NCI-H1105 (cell line): ENCODE measurements at regions not wholly inside any gene's neighbourhood (a gene's known extent, or its start where the extent isn't known, plus 50 kb on each side); places are given as distances from the start of the nearest gene placed in this dataset.
"Not testable (repeated sequence)": the region's sequence is repeated elsewhere in the genome, so short reads cannot be mapped to it uniquely, and the experiment has no call there.

Experiments used
- DNase-seq: peaks from one replicate; lab custom pipeline; 2025; lab: John Stamatoyannopoulos, UW

- no peak for DNase-seq
These were observed 1287.3 kb upstream of the ADGRL4 start for GRCh38 chr1:80293818-80294217.

- not testable (repeated sequence) for DNase-seq
These were observed 1282.2 kb upstream of the ADGRL4 start for GRCh38 chr1:80288750-80289149.

DNA sequence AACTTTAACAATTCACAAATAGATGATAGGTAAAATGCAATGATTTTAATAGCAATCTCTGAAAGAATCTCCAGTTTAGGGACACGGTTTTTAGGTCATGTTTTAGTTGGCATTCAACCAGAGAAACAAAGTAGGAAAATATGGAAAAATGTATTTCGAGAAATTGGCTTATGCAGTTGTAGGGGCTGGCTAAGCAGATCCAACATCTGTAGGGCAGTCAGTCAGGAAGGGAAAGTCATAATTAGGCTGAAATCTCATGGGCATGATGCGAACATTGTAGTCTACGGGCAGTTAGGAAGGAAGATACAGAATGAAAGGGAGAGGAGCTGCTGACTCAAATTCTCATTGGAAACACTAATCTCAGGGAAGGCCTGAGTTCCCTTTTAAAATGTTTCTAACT, 1276.0 kb upstream of the ADGRL4 start:
- no peak for DNase-seq

- DNase-seq, result no peak
These were observed 1272.4 kb upstream of the ADGRL4 start for GRCh38 chr1:80278936-80279335.

- no peak for DNase-seq
These were observed 1267.7 kb upstream of the ADGRL4 start for GRCh38 chr1:80274256-80274655.

- DNase-seq, result no peak
These were observed 1266.0 kb upstream of the ADGRL4 start for GRCh38 chr1:80272495-80272894.

DNA sequence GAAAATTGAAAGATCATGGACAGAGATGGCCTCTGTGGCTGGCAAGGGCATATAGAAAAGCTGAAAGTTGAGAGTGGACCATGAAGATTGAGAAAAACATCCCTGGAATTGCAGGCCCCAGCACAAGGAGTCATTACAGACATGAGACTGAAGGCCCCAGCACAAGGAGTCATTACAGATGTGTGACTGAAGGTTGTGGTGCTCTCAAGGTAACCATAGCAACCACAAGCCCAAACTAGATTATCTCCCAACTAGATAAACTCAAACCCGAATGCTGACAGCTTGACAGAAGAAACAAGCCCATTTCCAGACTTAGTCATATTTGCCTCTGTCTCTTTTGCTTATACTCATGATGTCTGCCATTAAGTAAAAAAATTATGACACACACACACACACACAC, 1252.1 kb upstream of the ADGRL4 start:
- peak; percentile 21 for DNase-seq

- no peak for DNase-seq
These were observed 1245.1 kb upstream of the ADGRL4 start for GRCh38 chr1:80251591-80251990.

- DNase-seq, result no peak
These were observed 1244.6 kb upstream of the ADGRL4 start for GRCh38 chr1:80251171-80251570.

- DNase-seq, result no peak
These were observed 1244.1 kb upstream of the ADGRL4 start for GRCh38 chr1:80250573-80251168.

- DNase-seq, result no peak
These were observed 1243.2 kb upstream of the ADGRL4 start for GRCh38 chr1:80249699-80250098.

GRCh38 chr1:80248886-80249285, 1242.4 kb upstream of the ADGRL4 start:
- no peak for DNase-seq

DNA sequence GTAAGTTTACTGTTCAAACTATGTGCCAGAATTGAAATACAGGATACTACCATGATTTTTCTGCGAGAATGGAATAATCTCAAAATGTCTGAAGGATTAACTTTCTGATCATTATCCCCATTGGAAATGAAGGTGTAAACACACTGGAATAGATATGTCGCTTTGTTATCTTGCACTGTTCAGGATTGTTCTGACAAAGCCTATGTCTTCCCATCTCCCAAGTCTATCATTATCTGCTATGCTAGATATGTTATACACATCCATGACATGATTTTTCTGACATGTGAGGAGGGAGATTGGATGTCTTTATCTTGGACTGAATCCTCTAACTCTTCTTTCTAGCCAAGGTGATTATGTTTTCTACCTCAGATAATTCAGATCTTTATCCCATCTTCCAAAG, 1239.3 kb upstream of the ADGRL4 start:
- DNase-seq, result no peak

- DNase-seq, result no peak
These were observed 1237.8 kb upstream of the ADGRL4 start for GRCh38 chr1:80244372-80244771.

- no peak for DNase-seq
These were observed 1235.0 kb upstream of the ADGRL4 start for GRCh38 chr1:80241566-80241965.

GRCh38 chr1:80225510-80225909, 1219.0 kb upstream of the ADGRL4 start:
- no peak for DNase-seq

DNA sequence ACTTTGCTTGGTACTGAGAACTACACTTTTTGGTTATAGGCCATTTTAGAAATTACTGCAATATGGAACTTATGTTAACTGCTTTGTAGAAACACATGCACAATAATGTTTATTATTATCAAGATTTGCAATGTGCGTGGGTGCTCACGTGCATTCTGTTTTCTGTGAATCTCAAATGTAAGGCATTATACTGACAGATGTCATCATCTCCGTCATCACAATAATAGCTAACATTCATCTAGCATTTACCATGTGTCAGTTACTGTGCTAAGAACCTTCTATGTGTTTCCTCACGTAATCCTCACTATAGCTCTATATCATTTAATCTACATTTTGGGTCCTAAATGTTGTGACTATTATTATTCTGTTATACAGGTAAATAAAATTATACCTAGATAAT, 1214.8 kb upstream of the ADGRL4 start:
- no peak for DNase-seq

DNA sequence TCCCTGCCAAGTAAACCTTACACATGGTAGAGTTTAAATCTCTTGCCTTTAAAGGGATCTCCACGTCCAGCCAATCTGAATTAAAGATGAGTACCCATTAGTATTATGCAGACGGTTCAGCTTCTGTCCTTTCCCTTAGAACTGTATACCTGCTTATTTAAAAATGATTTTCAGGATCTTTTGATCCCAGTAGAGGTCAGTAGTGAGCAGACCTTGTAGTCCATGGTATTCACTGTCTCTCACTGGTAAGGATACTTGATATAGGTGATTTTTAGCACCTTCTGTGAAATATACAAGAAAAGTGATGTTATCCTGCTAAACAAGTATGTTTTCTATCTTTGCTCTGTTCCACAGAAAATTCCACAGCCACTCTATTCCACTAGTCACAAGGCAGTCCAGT, 1211.6 kb upstream of the ADGRL4 start:
- peak; percentile 4 for DNase-seq

DNA sequence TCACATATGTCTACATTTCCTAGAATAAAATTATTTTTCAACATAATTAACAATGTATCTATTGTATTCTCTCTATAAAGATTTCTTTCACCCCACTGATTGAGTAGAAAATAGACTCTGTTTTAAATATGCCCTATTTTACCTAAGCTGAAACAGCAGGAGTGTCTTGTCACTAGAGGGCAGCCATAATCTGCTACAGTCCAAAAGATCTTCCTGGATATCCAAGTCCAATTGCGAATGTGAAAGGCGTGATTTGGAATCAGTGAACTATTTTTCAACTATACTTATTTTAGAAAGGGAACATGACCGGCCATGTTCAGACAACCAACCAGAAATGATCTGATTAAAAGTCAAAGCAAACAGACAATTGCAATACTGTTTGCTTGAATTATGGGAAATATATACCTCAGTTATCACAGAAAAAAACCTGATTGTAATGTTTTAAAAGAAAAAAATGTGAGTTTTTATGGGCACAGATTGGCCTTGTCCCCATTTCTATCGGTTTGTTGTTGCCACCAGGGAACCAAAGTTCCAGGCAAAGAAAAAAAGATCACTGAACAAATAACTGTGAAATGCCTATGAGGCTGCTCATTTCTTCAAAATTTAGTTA, 1211.0 kb upstream of the ADGRL4 start:
- peak; percentile 5 for DNase-seq

- no peak for DNase-seq
These were observed 1208.5 kb upstream of the ADGRL4 start for GRCh38 chr1:80214888-80215540.

GRCh38 chr1:80212948-80213347, 1206.4 kb upstream of the ADGRL4 start:
- no peak for DNase-seq

DNA sequence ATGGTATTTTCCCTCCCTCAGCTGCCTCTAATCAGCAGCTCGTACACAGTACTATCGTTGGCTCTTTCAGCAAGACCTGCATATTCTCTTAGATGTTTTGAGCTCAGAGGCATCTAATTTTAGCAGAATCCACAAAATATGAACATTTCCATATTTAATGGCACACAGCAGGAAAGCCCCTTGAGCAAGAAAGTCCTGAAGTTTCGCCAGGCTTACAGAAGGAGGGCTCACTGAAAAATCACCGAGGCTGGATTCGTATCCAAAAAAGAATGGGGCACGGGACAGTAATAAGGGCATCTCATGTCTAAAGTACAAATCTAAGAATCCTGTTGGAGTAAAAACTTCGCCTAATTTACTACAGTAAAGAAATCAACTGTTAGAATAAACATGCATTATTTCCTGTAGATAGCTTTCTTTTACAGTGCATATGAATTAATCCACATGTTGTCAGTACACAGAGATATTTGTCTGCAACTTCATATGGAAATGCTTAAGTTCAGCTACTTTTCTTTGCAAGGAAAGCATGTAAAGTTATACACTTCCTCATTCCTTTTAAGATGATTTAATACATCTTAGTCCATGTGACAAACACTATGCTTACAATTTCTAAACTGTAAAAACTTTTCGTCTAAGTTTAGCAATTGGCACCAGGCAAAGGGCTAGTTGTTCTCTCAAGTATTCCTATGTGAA, 1205.3 kb upstream of the ADGRL4 start:
- DNase-seq, result no peak

GRCh38 chr1:80202118-80202517, 1195.6 kb upstream of the ADGRL4 start:
- DNase-seq, result no peak
